Inferior parietal cortex (tissue), 1 donor: ENCODE measurements at regions not wholly inside any gene's neighbourhood (a gene's known extent, or its start where the extent isn't known, plus 50 kb on each side); places are given as distances from the start of the nearest gene placed in this dataset.
A peak's percentile ranks its signal among the peaks of the same experiment; 100 is the strongest.
"Not testable (repeated sequence)": the region's sequence is repeated elsewhere in the genome, so short reads cannot be mapped to it uniquely, and the experiment has no call there.

Experiments
- DNase-seq: peaks from one replicate; pipeline ENCODE4 v3.0.0-alpha.2; 2016; ENCODE audit errors: extremely low spot score

GRCh38 chr2:167595839-167596471, 651.4 kb downstream of the STK39 start:
- DNase-seq: no peak

GRCh38 chr2:167595021-167595420, 652.4 kb downstream of the STK39 start:
- DNase-seq: no peak

GRCh38 chr2:167592441-167592840, 655.0 kb downstream of the STK39 start:
- peak; percentile 58 for DNase-seq

- DNase-seq: no peak
Observed at GRCh38 chr2:167582619-167583018, 664.8 kb downstream of the STK39 start.

- DNase-seq: no peak
Observed at GRCh38 chr2:167581961-167582574, 665.3 kb downstream of the STK39 start.

GRCh38 chr2:167579826-167580225, 667.6 kb downstream of the STK39 start:
- DNase-seq: no peak

- DNase-seq: no peak
Observed at GRCh38 chr2:167575276-167575675, 672.1 kb downstream of the STK39 start.

- no peak for DNase-seq
Observed at GRCh38 chr2:167572883-167573619, 674.3 kb downstream of the STK39 start.

GRCh38 chr2:167570370-167570769, 677.0 kb downstream of the STK39 start:
- DNase-seq: no peak

- DNase-seq: not testable (repeated sequence)
Observed at GRCh38 chr2:167563885-167564619, 675.8 kb downstream of the XIRP2 start.

GRCh38 chr2:167558272-167558991, 670.2 kb downstream of the XIRP2 start:
- not testable (repeated sequence) for DNase-seq

GRCh38 chr2:167555098-167555720, 666.9 kb downstream of the XIRP2 start:
- DNase-seq: no peak

GRCh38 chr2:167553635-167554034, 665.4 kb downstream of the XIRP2 start:
- no peak for DNase-seq

- DNase-seq: no peak
Observed at GRCh38 chr2:167551416-167551815, 663.1 kb downstream of the XIRP2 start.

GRCh38 chr2:167550448-167550847, 662.2 kb downstream of the XIRP2 start:
- no peak for DNase-seq

- no peak for DNase-seq
Observed at GRCh38 chr2:167548396-167548795, 660.1 kb downstream of the XIRP2 start.

GRCh38 chr2:167544602-167545001, 656.3 kb downstream of the XIRP2 start:
- DNase-seq: no peak

GRCh38 chr2:167543721-167544120, 655.4 kb downstream of the XIRP2 start:
- no peak for DNase-seq

- DNase-seq: no peak
Observed at GRCh38 chr2:167537743-167538142, 649.5 kb downstream of the XIRP2 start.

- no peak for DNase-seq
Observed at GRCh38 chr2:167534443-167534842, 646.2 kb downstream of the XIRP2 start.

GRCh38 chr2:167524786-167525185, 636.5 kb downstream of the XIRP2 start:
- DNase-seq: no peak
